ENCODE measurements at regions not wholly inside any gene's neighbourhood (a gene's known extent, or its start where the extent isn't known, plus 50 kb on each side); places are given as distances from the start of the nearest gene placed in this dataset.

GRCh38 chrX:6472652-6473342, 62.1 kb downstream of the VCX3A start:
- no peaks in the 10 kb centered on the region for H3K4me1 ChIP-seq (ENCODE audit: control insufficient read depth in 5 of 5, insufficient read depth in 5 of 5, low read length in 5 of 5)
- no peak overlapping the region for H3K4me3 ChIP-seq
- ATAC-seq (ENCODE audit: insufficient read depth, low FRiP score) (no peak), DNase-seq (peak in 1 of 3 donors; percentile 4)
- peaks cover 0 to 6% (median under 1%) of the 10 kb centered on the region in 4 donors for H3K9me3 ChIP-seq (ENCODE audit: control insufficient read depth in 4 of 4, insufficient read depth in 3 of 4, low read length in 3 of 4)
- H3K9ac ChIP-seq (ENCODE audit: insufficient read depth in 1 of 2, low read length in 2 of 2), result no peak overlapping the region
- TF ChIP-seq, protein P1, sequence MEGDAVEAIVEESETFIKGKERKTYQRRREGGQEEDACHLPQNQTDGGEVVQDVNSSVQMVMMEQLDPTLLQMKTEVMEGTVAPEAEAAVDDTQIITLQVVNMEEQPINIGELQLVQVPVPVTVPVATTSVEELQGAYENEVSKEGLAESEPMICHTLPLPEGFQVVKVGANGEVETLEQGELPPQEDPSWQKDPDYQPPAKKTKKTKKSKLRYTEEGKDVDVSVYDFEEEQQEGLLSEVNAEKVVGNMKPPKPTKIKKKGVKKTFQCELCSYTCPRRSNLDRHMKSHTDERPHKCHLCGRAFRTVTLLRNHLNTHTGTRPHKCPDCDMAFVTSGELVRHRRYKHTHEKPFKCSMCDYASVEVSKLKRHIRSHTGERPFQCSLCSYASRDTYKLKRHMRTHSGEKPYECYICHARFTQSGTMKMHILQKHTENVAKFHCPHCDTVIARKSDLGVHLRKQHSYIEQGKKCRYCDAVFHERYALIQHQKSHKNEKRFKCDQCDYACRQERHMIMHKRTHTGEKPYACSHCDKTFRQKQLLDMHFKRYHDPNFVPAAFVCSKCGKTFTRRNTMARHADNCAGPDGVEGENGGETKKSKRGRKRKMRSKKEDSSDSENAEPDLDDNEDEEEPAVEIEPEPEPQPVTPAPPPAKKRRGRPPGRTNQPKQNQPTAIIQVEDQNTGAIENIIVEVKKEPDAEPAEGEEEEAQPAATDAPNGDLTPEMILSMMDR (IDR thresholded peaks at IDR 0.05; ENCODE audit: control extremely low read depth, extremely low read depth), result no peak
- 91 to 94% methylated on average over 4 of the region's 4 CpGs for WGBS, 2 donors
- H3K27ac ChIP-seq (ENCODE audit: low read depth in 1 of 2, low read length in 1 of 2), result no peak overlapping the region
- no peaks in the 10 kb centered on the region for H3K36me3 ChIP-seq (ENCODE audit: control insufficient read depth in 4 of 4, insufficient read depth in 4 of 4, low read length in 4 of 4)
- H3K27me3 ChIP-seq (ENCODE audit: control insufficient read depth in 3 of 3, insufficient read depth in 3 of 3, low read length in 2 of 3), result no peaks in the 10 kb centered on the region

DNA sequence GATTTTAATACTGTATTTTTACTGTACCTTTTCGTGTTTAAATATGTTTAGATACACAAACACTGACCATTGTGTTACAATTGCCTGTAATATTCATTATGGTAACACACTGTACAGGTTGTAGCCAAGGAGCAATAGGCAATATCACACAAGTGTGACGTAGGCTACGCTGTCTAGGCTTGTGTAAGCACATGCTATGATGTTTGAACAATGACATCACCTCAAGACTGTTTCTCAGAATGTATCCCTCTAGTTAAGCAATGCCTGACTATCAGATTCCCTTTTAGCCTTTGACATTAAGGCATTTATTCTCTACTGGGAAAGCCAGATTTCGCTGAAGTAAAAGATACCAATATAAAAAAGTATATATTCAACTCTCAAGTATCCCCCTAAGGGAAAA, 66.2 kb downstream of the VCX3A start:
- no peak for DNase-seq
- peaks cover 0 to 4% (median 0%) of the 10 kb centered on the region in 3 donors for H3K27me3 ChIP-seq (ENCODE audit: control insufficient read depth in 3 of 3, insufficient read depth in 3 of 3, low read length in 2 of 3)
- H3K27ac ChIP-seq (ENCODE audit: low read depth in 1 of 2, low read length in 1 of 2), result no peak overlapping the region
- H3K9me3 ChIP-seq (ENCODE audit: control insufficient read depth in 4 of 4, insufficient read depth in 3 of 4, low read length in 3 of 4), result peaks cover 0 to 6% (median under 1%) of the 10 kb centered on the region in 4 donors
- H3K36me3 ChIP-seq (ENCODE audit: control insufficient read depth in 4 of 4, insufficient read depth in 4 of 4, low read length in 4 of 4), result no peaks in the 10 kb centered on the region
- no peak for ATAC-seq (ENCODE audit: insufficient read depth, low FRiP score)
- H3K4me1 ChIP-seq (ENCODE audit: control insufficient read depth in 5 of 5, insufficient read depth in 5 of 5, low read length in 5 of 5), result no peaks in the 10 kb centered on the region
- TF ChIP-seq, protein P1 (IDR thresholded peaks at IDR 0.05; ENCODE audit: control extremely low read depth, extremely low read depth), result no peak
- H3K9ac ChIP-seq (ENCODE audit: insufficient read depth in 1 of 2, low read length in 2 of 2), result no peak overlapping the region
- H3K4me3 ChIP-seq, result no peak overlapping the region
- WGBS, 2 donors, result 63 to 83% methylated on average over 4 of the region's 4 CpGs

DNA sequence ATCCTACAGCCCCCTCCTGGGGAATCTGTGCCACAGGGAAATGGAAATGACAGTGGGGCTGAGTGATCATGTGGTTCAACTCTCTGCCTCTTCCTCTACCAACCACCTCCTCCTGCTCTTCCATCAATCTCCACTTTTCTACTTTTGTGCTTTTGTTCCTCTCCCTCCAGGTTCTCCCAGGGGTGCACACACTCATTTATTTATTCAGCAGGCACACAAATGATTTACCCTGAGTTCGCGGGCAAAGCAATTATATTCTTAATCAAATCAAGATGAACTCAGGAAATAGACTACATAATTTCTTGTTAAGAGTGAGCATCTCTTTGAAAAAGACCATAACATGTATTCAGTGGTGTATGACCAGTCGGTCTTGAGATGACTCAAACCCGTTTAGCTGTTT, 69.2 kb downstream of the VCX3A start:
- no peak overlapping the region for H3K9ac ChIP-seq (ENCODE audit: insufficient read depth in 1 of 2, low read length in 2 of 2)
- ATAC-seq (ENCODE audit: insufficient read depth, low FRiP score) (no peak), DNase-seq (no peak)
- TF ChIP-seq, protein P1 (IDR thresholded peaks at IDR 0.05; ENCODE audit: control extremely low read depth, extremely low read depth), result no peak
- WGBS, 2 donors, result 83 to 88% methylated on average over 4 of the region's 4 CpGs
- peaks cover 0 to 18% (median 0%) of the 10 kb centered on the region in 3 donors for H3K27me3 ChIP-seq (ENCODE audit: control insufficient read depth in 3 of 3, insufficient read depth in 3 of 3, low read length in 2 of 3)
- no peak overlapping the region for H3K27ac ChIP-seq (ENCODE audit: low read depth in 1 of 2, low read length in 1 of 2)
- peaks cover 0 to 3% (median 1%) of the 10 kb centered on the region in 4 donors for H3K9me3 ChIP-seq (ENCODE audit: control insufficient read depth in 4 of 4, insufficient read depth in 3 of 4, low read length in 3 of 4)
- H3K4me3 ChIP-seq, result no peak overlapping the region
- H3K4me1 ChIP-seq (ENCODE audit: control insufficient read depth in 5 of 5, insufficient read depth in 5 of 5, low read length in 5 of 5), result no peaks in the 10 kb centered on the region
- H3K36me3 ChIP-seq (ENCODE audit: control insufficient read depth in 4 of 4, insufficient read depth in 4 of 4, low read length in 4 of 4), result no peaks in the 10 kb centered on the region
